ENCODE measurements at regions not wholly inside any gene's neighbourhood (a gene's known extent, or its start where the extent isn't known, plus 50 kb on each side); places are given as distances from the start of the nearest gene placed in this dataset.

DNA sequence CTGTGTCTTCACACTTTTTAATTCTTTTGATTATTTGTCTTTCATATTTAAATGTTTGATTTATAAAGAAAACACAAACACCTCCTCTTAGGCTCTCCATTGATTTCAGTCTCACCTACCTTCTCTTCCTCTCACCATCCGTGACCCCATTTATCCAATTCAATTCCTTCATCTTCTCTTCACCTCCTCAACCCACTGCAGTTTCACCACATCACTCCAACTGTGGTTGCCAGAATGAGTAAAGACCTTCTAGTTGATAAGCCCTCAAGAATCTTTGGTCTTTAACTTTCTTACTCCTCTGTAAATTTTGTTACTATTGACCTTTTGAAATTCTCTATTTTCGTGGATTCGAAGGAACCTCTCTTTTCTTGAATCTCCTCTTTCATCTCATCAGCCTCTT, 260.7 kb downstream of the CHRM3 start:
- DNase-seq: no peak
- Mint-ChIP-seq H3K27me3 (ENCODE audit: unreplicated experiment) (no peaks in the 10 kb centered on the region), H3K9me3 (ENCODE audit: low read depth, unreplicated experiment) (peaks cover 9% of the 10 kb centered on the region), H3K4me1 (ENCODE audit: low read depth, unreplicated experiment) (no peaks in the 10 kb centered on the region), H3K4me3 (ENCODE audit: low read depth, unreplicated experiment) (no peak overlapping the region), H3K27ac (ENCODE audit: unreplicated experiment) (no peak overlapping the region), H3K36me3 (ENCODE audit: insufficient read depth, unreplicated experiment) (no peaks in the 10 kb centered on the region)
- intact Hi-C loops (cut with micrococcal nuclease; ENCODE audit: unreplicated experiment): no loop called here
- BruUV-seq (replicated peaks): no TSS peak
- CTCF ChIA-PET: no interaction called here
- TF ChIP-seq, protein P1, sequence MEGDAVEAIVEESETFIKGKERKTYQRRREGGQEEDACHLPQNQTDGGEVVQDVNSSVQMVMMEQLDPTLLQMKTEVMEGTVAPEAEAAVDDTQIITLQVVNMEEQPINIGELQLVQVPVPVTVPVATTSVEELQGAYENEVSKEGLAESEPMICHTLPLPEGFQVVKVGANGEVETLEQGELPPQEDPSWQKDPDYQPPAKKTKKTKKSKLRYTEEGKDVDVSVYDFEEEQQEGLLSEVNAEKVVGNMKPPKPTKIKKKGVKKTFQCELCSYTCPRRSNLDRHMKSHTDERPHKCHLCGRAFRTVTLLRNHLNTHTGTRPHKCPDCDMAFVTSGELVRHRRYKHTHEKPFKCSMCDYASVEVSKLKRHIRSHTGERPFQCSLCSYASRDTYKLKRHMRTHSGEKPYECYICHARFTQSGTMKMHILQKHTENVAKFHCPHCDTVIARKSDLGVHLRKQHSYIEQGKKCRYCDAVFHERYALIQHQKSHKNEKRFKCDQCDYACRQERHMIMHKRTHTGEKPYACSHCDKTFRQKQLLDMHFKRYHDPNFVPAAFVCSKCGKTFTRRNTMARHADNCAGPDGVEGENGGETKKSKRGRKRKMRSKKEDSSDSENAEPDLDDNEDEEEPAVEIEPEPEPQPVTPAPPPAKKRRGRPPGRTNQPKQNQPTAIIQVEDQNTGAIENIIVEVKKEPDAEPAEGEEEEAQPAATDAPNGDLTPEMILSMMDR (IDR thresholded peaks at IDR 0.05; ENCODE audit: unreplicated experiment): no peak

DNA sequence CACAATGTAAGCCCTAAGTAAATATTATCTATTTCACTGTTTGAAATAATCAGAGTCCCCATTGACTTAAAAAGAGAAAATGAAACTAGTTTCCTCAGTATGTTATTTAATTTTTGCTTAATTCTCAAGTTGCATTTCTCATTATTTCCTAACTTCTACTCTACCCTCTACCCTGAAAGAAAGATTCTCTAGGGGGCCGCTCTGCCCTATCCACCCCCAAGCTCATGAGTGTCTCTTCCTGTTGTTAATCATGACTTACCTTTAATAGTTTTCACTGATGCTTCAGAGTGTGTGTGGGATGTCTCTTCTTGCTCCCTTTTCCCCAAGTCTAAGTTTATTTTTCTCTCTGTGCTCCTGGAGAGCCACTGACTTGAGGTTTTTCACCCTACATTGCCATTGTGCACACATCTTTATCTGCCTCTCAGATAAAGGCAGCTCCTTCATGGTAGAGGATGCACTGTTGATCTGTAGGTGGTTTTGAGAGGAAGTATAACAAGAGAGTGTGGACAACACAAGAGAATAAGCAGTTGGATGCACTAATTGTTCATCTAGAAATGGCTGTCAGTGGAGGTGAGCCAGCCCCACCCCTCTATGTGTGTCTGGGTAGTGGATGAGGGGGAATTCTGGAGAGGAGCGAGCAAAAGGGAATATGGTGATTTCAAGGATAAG, 261.7 kb downstream of the CHRM3 start:
- no peak overlapping the region for H3K27ac Mint-ChIP-seq (ENCODE audit: unreplicated experiment)
- H3K36me3 Mint-ChIP-seq (ENCODE audit: insufficient read depth, unreplicated experiment): no peaks in the 10 kb centered on the region
- BruUV-seq (replicated peaks): no TSS peak
- H3K4me3 Mint-ChIP-seq (ENCODE audit: low read depth, unreplicated experiment): no peak overlapping the region
- CTCF ChIA-PET: no interaction called here
- TF ChIP-seq, protein P1 (IDR thresholded peaks at IDR 0.05; ENCODE audit: unreplicated experiment): no peak
- no peaks in the 10 kb centered on the region for H3K27me3 Mint-ChIP-seq (ENCODE audit: unreplicated experiment)
- no peaks in the 10 kb centered on the region for H3K4me1 Mint-ChIP-seq (ENCODE audit: low read depth, unreplicated experiment)
- peaks cover 6% of the 10 kb centered on the region for H3K9me3 Mint-ChIP-seq (ENCODE audit: low read depth, unreplicated experiment)
- intact Hi-C loops (cut with micrococcal nuclease; ENCODE audit: unreplicated experiment): no loop called here
- no peak for DNase-seq

DNA sequence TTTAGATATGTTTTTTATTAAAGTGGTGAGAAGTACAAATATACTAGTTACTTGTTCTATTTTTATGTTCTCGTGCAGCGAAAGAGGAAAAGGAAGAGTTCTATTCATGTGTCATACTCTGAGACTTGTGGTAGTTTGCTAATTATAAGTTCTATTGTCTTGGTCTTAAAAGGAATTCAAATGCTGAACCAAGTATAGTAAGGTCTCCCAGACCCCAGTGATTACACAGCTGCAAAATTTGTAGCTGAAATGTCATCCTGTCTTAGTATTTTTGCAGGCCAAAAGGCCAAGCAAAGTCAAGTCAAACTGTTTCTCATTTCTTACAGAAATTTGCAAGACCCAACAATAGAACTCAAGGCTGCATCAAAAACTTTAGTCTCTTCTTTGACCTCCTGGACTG, 268.7 kb downstream of the CHRM3 start:
- peaks cover 3% of the 10 kb centered on the region for H3K9me3 Mint-ChIP-seq (ENCODE audit: low read depth, unreplicated experiment)
- intact Hi-C loops (cut with micrococcal nuclease; ENCODE audit: unreplicated experiment): no loop called here
- no peak for DNase-seq
- H3K4me1 Mint-ChIP-seq (ENCODE audit: low read depth, unreplicated experiment): no peaks in the 10 kb centered on the region
- no peak overlapping the region for H3K4me3 Mint-ChIP-seq (ENCODE audit: low read depth, unreplicated experiment)
- TF ChIP-seq, protein P1 (IDR thresholded peaks at IDR 0.05; ENCODE audit: unreplicated experiment): no peak
- no peak overlapping the region for H3K27ac Mint-ChIP-seq (ENCODE audit: unreplicated experiment)
- CTCF ChIA-PET: no interaction called here
- H3K27me3 Mint-ChIP-seq (ENCODE audit: unreplicated experiment): no peaks in the 10 kb centered on the region
- no peaks in the 10 kb centered on the region for H3K36me3 Mint-ChIP-seq (ENCODE audit: insufficient read depth, unreplicated experiment)
- BruUV-seq (replicated peaks): no TSS peak

DNA sequence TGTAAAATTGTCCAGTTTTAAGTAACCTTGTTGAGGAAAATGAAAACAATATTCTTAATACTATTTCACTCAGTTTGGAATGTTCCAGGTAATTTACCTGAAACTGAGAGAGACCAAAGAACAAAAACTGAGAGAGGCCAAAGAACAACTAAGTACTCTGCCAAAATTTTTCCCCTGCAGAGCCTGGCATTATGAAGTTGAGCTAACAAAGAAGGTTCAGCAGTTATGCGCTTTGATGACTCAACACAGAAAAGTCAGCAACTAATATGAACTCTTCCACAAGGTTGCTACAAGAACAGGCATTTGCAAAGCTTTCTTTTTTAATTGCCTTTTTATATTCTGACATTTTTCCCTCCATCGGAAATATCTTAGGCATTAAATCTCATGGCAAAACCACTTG, 270.9 kb downstream of the CHRM3 start:
- Mint-ChIP-seq H3K4me1 (ENCODE audit: low read depth, unreplicated experiment) (no peaks in the 10 kb centered on the region), H3K36me3 (ENCODE audit: insufficient read depth, unreplicated experiment) (no peaks in the 10 kb centered on the region), H3K27me3 (ENCODE audit: unreplicated experiment) (no peaks in the 10 kb centered on the region), H3K27ac (ENCODE audit: unreplicated experiment) (no peak overlapping the region), H3K9me3 (ENCODE audit: low read depth, unreplicated experiment) (no peaks in the 10 kb centered on the region), H3K4me3 (ENCODE audit: low read depth, unreplicated experiment) (no peak overlapping the region)
- no TSS peak for BruUV-seq (replicated peaks)
- CTCF ChIA-PET: no interaction called here
- TF ChIP-seq, protein P1 (IDR thresholded peaks at IDR 0.05; ENCODE audit: unreplicated experiment): no peak
- intact Hi-C loops (cut with micrococcal nuclease; ENCODE audit: unreplicated experiment): no loop called here
- no peak for DNase-seq
